Loucy (cell line): ENCODE measurements at regions not wholly inside any gene's neighbourhood (a gene's known extent, or its start where the extent isn't known, plus 50 kb on each side); places are given as distances from the start of the nearest gene placed in this dataset.

Experiments
- H2AFZ ChIP-seq: fragments of 200-600 bp; sonication (generic); 2 replicates; pipeline ENCODE4 v1.6.0; 2016; ENCODE audit warnings: antibody characterized with exemption, mild to moderate bottlenecking, low read length, moderate library complexity
- H3F3A ChIP-seq: fragments of 200-600 bp; 2 replicates; pipeline ENCODE4 v1.6.0; 2016; ENCODE audit warnings: antibody characterized with exemption, low read depth, mild to moderate bottlenecking
- H3K27me3 ChIP-seq: fragments of 200-600 bp; sonication (generic); 2 replicates; pipeline ENCODE4 v1.6.1; 2014; ENCODE audit warnings: low read length, mild to moderate bottlenecking; ENCODE audit not compliant: insufficient read depth, poor library complexity, severe bottlenecking
- H3K36me3 ChIP-seq: fragments of 200-600 bp; sonication (generic); 2 replicates; pipeline ENCODE4 v1.6.1; 2016; ENCODE audit warnings: low read length; ENCODE audit not compliant: insufficient read depth
- H3K4me1 ChIP-seq: fragments of 200-600 bp; sonication (generic); 2 replicates; pipeline ENCODE4 v1.5.1; 2014; ENCODE audit warnings: low read length, mild to moderate bottlenecking; ENCODE audit not compliant: insufficient read depth, poor library complexity, severe bottlenecking
- H3K4me2 ChIP-seq: fragments of 200-600 bp; sonication (generic); 2 replicates; pipeline ENCODE4 v1.6.0; 2014; ENCODE audit warnings: antibody characterized with exemption, low read length, low read depth, mild to moderate bottlenecking; ENCODE audit not compliant: poor library complexity, severe bottlenecking
- H3K4me3 ChIP-seq: fragments of 200-600 bp; sonication (generic); 2 replicates; pipeline ENCODE4 v1.5.1; 2014; ENCODE audit warnings: low read length, mild to moderate bottlenecking, mixed read lengths; ENCODE audit not compliant: poor library complexity, severe bottlenecking
- H3K79me2 ChIP-seq: fragments of 200-600 bp; sonication (generic); 2 replicates; pipeline ENCODE4 v1.6.1; 2014; ENCODE audit warnings: low read length; ENCODE audit not compliant: insufficient read depth
- H3K9ac ChIP-seq: fragments of 200-600 bp; sonication (generic); 2 replicates; pipeline ENCODE4 v1.6.0; 2014; ENCODE audit warnings: mild to moderate bottlenecking, low read depth, low read length, moderate library complexity; ENCODE audit not compliant: poor library complexity, severe bottlenecking
- H3K9me2 ChIP-seq: fragments of 200-600 bp; sonication (generic); replicated peaks from 2 replicates; pipeline ENCODE4 v1.6.1; 2016; ENCODE audit warnings: low read depth, low read length, mixed read lengths
- H3K9me3 ChIP-seq: fragments of 200-600 bp; sonication (generic); 2 replicates; pipeline ENCODE4 v1.6.1; 2014; ENCODE audit warnings: mild to moderate bottlenecking, antibody characterized with exemption, low read length, low read depth; ENCODE audit not compliant: insufficient read depth
- H4K20me1 ChIP-seq: fragments of 200-600 bp; sonication (generic); 2 replicates; pipeline ENCODE4 v1.6.0; 2014; ENCODE audit warnings: antibody characterized with exemption, low read length, mild to moderate bottlenecking; ENCODE audit not compliant: insufficient read depth, poor library complexity, severe bottlenecking
- EZH2phosphoT487 ChIP-seq: fragments of 200-600 bp; IDR thresholded peaks from 2 replicates; pipeline ENCODE4 v1.6.1; 2018; ENCODE audit warnings: antibody characterized with exemption, mild to moderate bottlenecking, moderate library complexity, borderline replicate concordance
- TF ChIP-seq, protein P1 (sequence below): fragments of 200-600 bp; sonication (generic); conservative IDR thresholded peaks from 2 replicates; pipeline ENCODE4 v1.5.1; 2014; ENCODE audit warnings: mild to moderate bottlenecking, antibody characterized with exemption, low read length

DNA sequence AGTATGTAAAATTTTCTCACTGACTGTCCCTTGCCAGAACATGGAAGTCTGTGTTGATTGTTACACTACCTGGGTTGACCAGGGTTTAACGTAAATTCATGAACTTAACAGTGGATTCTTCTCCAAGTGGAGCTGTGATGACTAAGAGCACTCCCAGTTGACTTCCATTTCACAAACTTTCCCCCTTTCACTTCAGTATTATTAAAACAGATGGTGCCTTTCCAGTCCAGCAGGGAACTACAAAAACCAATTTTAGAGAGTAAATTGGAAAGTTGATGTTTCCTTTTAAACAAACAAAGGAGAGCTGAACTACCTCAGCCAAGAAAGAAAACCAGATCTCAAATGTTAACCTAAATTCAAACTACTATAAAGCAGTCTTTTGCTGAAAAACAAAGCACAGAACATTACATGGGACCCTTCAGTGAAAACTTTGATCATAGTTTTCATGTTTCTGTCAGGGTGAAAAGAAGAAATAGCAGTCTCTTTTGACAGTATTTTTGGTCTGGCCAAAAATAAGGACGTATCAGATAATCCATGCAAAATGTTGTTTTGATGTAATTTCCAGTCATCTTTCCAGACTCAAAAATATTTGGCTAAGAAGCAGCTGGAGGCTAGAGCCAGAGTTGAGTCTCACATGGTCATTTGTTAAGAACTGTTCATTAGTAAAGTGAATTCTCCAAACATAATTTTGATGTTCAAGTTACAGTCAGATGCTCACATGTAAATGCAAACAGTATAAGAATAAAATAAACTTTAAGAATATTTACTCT is 479.9 kb upstream of the AKR1E2 start:
- no peak overlapping the region for H2AFZ ChIP-seq

DNA sequence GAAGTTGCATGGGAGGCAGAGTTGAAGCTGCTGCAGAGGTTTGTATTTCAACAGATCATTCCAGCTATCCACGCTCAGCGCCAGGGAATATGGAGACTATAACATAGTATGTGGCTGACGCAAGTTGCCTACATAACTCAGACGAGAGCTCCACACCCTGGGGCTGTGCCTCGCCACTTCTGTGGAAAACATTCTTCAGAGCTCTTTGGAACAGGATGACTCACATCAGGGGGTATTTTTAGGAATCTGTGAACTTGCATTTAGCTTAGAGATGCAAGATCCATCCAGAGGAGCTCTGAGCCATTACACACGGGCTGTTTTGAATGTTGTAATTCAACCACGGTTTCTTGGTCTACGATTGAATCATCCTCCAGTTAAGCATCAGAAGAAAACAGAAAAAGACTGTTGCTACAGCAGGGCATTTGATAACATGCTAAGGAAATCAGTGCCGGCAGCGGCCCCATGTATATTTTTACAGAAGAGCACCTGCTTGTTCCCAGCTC is 481.5 kb upstream of the AKR1E2 start:
- H2AFZ ChIP-seq: no peak overlapping the region
- no peak overlapping the region for H3K9ac ChIP-seq
- no peaks in the 10 kb centered on the region for H3K36me3 ChIP-seq
- no peaks in the 10 kb centered on the region for H3K9me2 ChIP-seq
- no peaks in the 10 kb centered on the region for H4K20me1 ChIP-seq
- H3K4me3 ChIP-seq: no peak overlapping the region
- H3K4me2 ChIP-seq: no peak overlapping the region
- TF ChIP-seq, protein P1, sequence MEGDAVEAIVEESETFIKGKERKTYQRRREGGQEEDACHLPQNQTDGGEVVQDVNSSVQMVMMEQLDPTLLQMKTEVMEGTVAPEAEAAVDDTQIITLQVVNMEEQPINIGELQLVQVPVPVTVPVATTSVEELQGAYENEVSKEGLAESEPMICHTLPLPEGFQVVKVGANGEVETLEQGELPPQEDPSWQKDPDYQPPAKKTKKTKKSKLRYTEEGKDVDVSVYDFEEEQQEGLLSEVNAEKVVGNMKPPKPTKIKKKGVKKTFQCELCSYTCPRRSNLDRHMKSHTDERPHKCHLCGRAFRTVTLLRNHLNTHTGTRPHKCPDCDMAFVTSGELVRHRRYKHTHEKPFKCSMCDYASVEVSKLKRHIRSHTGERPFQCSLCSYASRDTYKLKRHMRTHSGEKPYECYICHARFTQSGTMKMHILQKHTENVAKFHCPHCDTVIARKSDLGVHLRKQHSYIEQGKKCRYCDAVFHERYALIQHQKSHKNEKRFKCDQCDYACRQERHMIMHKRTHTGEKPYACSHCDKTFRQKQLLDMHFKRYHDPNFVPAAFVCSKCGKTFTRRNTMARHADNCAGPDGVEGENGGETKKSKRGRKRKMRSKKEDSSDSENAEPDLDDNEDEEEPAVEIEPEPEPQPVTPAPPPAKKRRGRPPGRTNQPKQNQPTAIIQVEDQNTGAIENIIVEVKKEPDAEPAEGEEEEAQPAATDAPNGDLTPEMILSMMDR: no peak
- no peak for TF ChIP-seq EZH2phosphoT487
- H3K9me3 ChIP-seq: no peaks in the 10 kb centered on the region
- H3K27me3 ChIP-seq: no peaks in the 10 kb centered on the region
- no peaks in the 10 kb centered on the region for H3F3A ChIP-seq
- no peaks in the 10 kb centered on the region for H3K79me2 ChIP-seq
- H3K4me1 ChIP-seq: no peaks in the 10 kb centered on the region

More for the DNA sequence above, 479.9 kb upstream of the AKR1E2 start:
- Histone ChIP-seq H3K9ac (no peak overlapping the region), H3K79me2 (no peaks in the 10 kb centered on the region), H3K27me3 (no peaks in the 10 kb centered on the region), H3K36me3 (no peaks in the 10 kb centered on the region), H3K4me3 (no peak overlapping the region), H3K9me3 (no peaks in the 10 kb centered on the region), H3F3A (no peaks in the 10 kb centered on the region), H3K4me2 (no peak overlapping the region), H4K20me1 (no peaks in the 10 kb centered on the region), H3K4me1 (no peaks in the 10 kb centered on the region), H3K9me2 (no peaks in the 10 kb centered on the region)
- TF ChIP-seq EZH2phosphoT487: no peak
- TF ChIP-seq, protein P1: no peak

DNA sequence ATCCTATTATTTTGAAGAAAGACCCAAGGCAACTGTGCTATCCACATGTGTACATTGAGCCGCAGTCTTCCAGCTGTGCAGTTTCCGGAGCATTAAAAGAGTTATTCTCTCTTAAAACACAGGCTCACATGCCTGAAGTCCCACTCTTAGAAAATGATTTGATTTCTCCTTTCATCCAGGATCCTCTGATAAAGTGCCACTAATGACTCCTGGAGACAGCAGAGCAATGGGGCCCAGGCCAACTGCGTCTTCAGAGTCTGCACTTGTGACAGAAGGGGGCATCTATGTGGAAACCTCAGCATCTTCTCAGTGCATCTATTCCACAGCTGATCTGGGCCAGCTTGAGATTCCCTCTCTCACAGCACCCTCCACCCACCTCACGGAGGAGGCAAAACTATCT is 482.1 kb upstream of the AKR1E2 start:
- H3K36me3 ChIP-seq: no peaks in the 10 kb centered on the region
- no peaks in the 10 kb centered on the region for H4K20me1 ChIP-seq
- H3K9me2 ChIP-seq: no peaks in the 10 kb centered on the region
- no peak overlapping the region for H3K9ac ChIP-seq
- H3K79me2 ChIP-seq: no peaks in the 10 kb centered on the region
- no peak overlapping the region for H2AFZ ChIP-seq
- no peak overlapping the region for H3K4me3 ChIP-seq
- TF ChIP-seq, protein P1: no peak
- TF ChIP-seq EZH2phosphoT487: no peak
- no peaks in the 10 kb centered on the region for H3K27me3 ChIP-seq
- no peak overlapping the region for H3K4me2 ChIP-seq
- no peaks in the 10 kb centered on the region for H3K4me1 ChIP-seq
- no peaks in the 10 kb centered on the region for H3K9me3 ChIP-seq
- H3F3A ChIP-seq: no peaks in the 10 kb centered on the region
